OCI-LY1 (cell line): ENCODE measurements at regions not wholly inside any gene's neighbourhood (a gene's known extent, or its start where the extent isn't known, plus 50 kb on each side); places are given as distances from the start of the nearest gene placed in this dataset.
"Not testable (repeated sequence)": the region's sequence is repeated elsewhere in the genome, so short reads cannot be mapped to it uniquely, and the experiment has no call there.

Experiments
- H2AFZ ChIP-seq: fragments of 200-600 bp; sonication (generic), shearing (Covaris generic); 2 replicates; pipeline ENCODE4 v1.6.0; 2014; ENCODE audit warnings: antibody characterized with exemption, mild to moderate bottlenecking, low read length
- H3F3A ChIP-seq: fragments of 200-600 bp; sonication (generic), shearing (Covaris generic); 2 replicates; pipeline ENCODE4 v1.6.0; 2014; ENCODE audit warnings: mild to moderate bottlenecking, antibody characterized with exemption, low read length, moderate library complexity; ENCODE audit not compliant: insufficient read depth
- H3K27ac ChIP-seq: fragments of 200-600 bp; sonication (generic); 2 replicates; pipeline ENCODE4 v1.5.1; 2014; ENCODE audit warnings: low read length, mixed run types, mild to moderate bottlenecking, low read depth; ENCODE audit not compliant: poor library complexity, severe bottlenecking
- H3K27me3 ChIP-seq: fragments of 200-600 bp; sonication (generic); 2 replicates; pipeline ENCODE4 v1.6.0; 2014; ENCODE audit warnings: antibody characterized with exemption, mild to moderate bottlenecking, low read length, moderate library complexity; ENCODE audit not compliant: insufficient read depth
- H3K36me3 ChIP-seq: fragments of 200-600 bp; sonication (generic); 2 replicates; pipeline ENCODE4 v1.6.1; 2014; ENCODE audit warnings: mild to moderate bottlenecking, antibody characterized with exemption, low read length, moderate library complexity, mixed read lengths; ENCODE audit not compliant: insufficient read depth
- H3K4me1 ChIP-seq: fragments of 200-600 bp; sonication (generic); 2 replicates; pipeline ENCODE4 v1.5.1; 2014; ENCODE audit warnings: mild to moderate bottlenecking, low read length, moderate library complexity; ENCODE audit not compliant: insufficient read depth, severe bottlenecking
- H3K4me2 ChIP-seq: fragments of 200-600 bp; sonication (generic), shearing (Covaris generic); 2 replicates; pipeline ENCODE4 v1.6.1; 2014; ENCODE audit warnings: low read length
- H3K4me3 ChIP-seq: fragments of 200-600 bp; sonication (generic); 2 replicates; pipeline ENCODE4 v1.5.1; 2014; ENCODE audit warnings: low read length, low read depth, mild to moderate bottlenecking, mixed read lengths; ENCODE audit not compliant: poor library complexity, severe bottlenecking
- H3K79me2 ChIP-seq: fragments of 200-600 bp; shearing (Covaris generic); 2 replicates; pipeline ENCODE4 v1.6.1; 2016; ENCODE audit warnings: mixed run types, low read length, mixed read lengths; ENCODE audit not compliant: insufficient read depth
- H3K9ac ChIP-seq: fragments of 200-600 bp; sonication (generic), shearing (Covaris generic); 2 replicates; pipeline ENCODE4 v1.6.1; 2014; ENCODE audit warnings: mild to moderate bottlenecking, low read length, mixed read lengths
- H3K9me2 ChIP-seq: fragments of 200-600 bp; sonication (generic), shearing (Covaris generic); 2 replicates; pipeline ENCODE4 v1.6.1; 2014; ENCODE audit warnings: low read depth, mild to moderate bottlenecking, low read length, mixed read lengths
- H3K9me3 ChIP-seq: fragments of 200-600 bp; shearing (Covaris generic); 2 replicates; pipeline ENCODE4 v1.6.1; 2014; ENCODE audit warnings: low read length, mixed read lengths
- H4K20me1 ChIP-seq: fragments of 200-600 bp; sonication (generic), shearing (Covaris generic); 2 replicates; pipeline ENCODE4 v1.6.0; 2016; ENCODE audit warnings: mild to moderate bottlenecking, low read length; ENCODE audit not compliant: insufficient read depth
- CTCF ChIP-seq: fragments of 200-600 bp; sonication (generic), shearing (Covaris generic); IDR thresholded peaks from 2 replicates; pipeline ENCODE4 v1.5.1; 2017; ENCODE audit warnings: mild to moderate bottlenecking, antibody characterized with exemption, low read length, moderate library complexity, mixed read lengths
- EZH2 ChIP-seq: fragments of 200-600 bp; sonication (generic), shearing (Covaris generic); IDR thresholded peaks from 2 replicates; pipeline ENCODE4 v1.8.0; 2017; ENCODE audit warnings: borderline replicate concordance, mixed run types, mild to moderate bottlenecking, antibody characterized with exemption, low read length, moderate library complexity, mixed read lengths

GRCh38 chr18:9049495-9049809, 53.0 kb upstream of the NDUFV2 start:
- Histone ChIP-seq H3K27me3 (no peaks in the 10 kb centered on the region), H3K27ac (no peak overlapping the region), H4K20me1 (no peaks in the 10 kb centered on the region), H3K9ac (no peak overlapping the region), H3F3A (no peaks in the 10 kb centered on the region), H3K4me2 (no peak overlapping the region), H3K36me3 (no peaks in the 10 kb centered on the region), H3K4me3 (no peak overlapping the region), H3K9me2 (no peaks in the 10 kb centered on the region), H3K79me2 (no peaks in the 10 kb centered on the region), H3K4me1 (no peaks in the 10 kb centered on the region), H2AFZ (no peak overlapping the region), H3K9me3 (peaks cover 12% of the 10 kb centered on the region)
- no peak for TF ChIP-seq EZH2
- TF ChIP-seq CTCF: no peak

GRCh38 chr18:9050628-9051284, 51.7 kb upstream of the NDUFV2 start:
- not testable (repeated sequence) for H2AFZ ChIP-seq, H3K9me2 ChIP-seq, H3K79me2 ChIP-seq, H3K27me3 ChIP-seq, H3F3A ChIP-seq, H3K36me3 ChIP-seq, H3K27ac ChIP-seq, H3K4me1 ChIP-seq, H3K9ac ChIP-seq, H3K4me2 ChIP-seq, H4K20me1 ChIP-seq, H3K4me3 ChIP-seq
- H3K9me3 ChIP-seq: peaks cover 12% of the 10 kb centered on the region
